HL-60 (cell line): ENCODE measurements at regions not wholly inside any gene's neighbourhood (a gene's known extent, or its start where the extent isn't known, plus 50 kb on each side); places are given as distances from the start of the nearest gene placed in this dataset.

Experiments used
- CTCF ChIP-seq: IDR thresholded peaks from one replicate; pipeline ENCODE4 v1.5.1; 2011; ENCODE audit warnings: low read length, control low read depth, inconsistent platforms; ENCODE audit not compliant: insufficient read depth
- GABPA ChIP-seq: IDR thresholded peaks from 2 replicates; pipeline ENCODE4 v1.6.1; 2012; ENCODE audit warnings: low read depth
- POLR2AphosphoS5 ChIP-seq: IDR thresholded peaks from 2 replicates; pipeline ENCODE4 v1.6.1; 2012; ENCODE audit warnings: low read depth
- REST ChIP-seq: IDR thresholded peaks from 2 replicates; pipeline ENCODE4 v1.6.1; 2012; ENCODE audit warnings: low read depth; ENCODE audit not compliant: insufficient replicate concordance

GRCh38 chrX:106363214-106363613 lies 195.1 kb downstream of the PWWP3B start:
- TF ChIP-seq POLR2AphosphoS5, result no peak
- TF ChIP-seq CTCF, result no peak
- TF ChIP-seq GABPA, result no peak
- TF ChIP-seq REST, result no peak
